ENCODE measurements at regions not wholly inside any gene's neighbourhood (a gene's known extent, or its start where the extent isn't known, plus 50 kb on each side); places are given as distances from the start of the nearest gene placed in this dataset.

- no peak for TF ChIP-seq FOXK1 (CRISPR knock-in tag; IDR thresholded peaks at IDR 0.05; ENCODE audit: borderline replicate concordance)
Observed at GRCh38 chr14:104297313-104297704, 158.9 kb downstream of the KIF26A start (continued).

GRCh38 chr14:104297721-104298401, 159.5 kb downstream of the KIF26A start:
- 0% methylated on average over 10 of the region's 11 CpGs for WGBS (ENCODE audit: insufficient coverage, low coverage, missing lambda C conversion rate)
- peaks cover 0 to 16% of the 10 kb centered on the region in 2 experiments; a peak in 2 of 5 replicates for H3K27me3 ChIP-seq (ENCODE audit: control insufficient read depth in 2 of 2, insufficient read depth in 2 of 2, low read length in 2 of 2)

More at GRCh38 chr14:104297721-104298401, 159.5 kb downstream of the KIF26A start:
- Histone ChIP-seq H4K20me1 (replicated peaks; ENCODE audit: control insufficient read depth, insufficient read depth, low read length) (no peaks in the 10 kb centered on the region), H3K9me3 (replicated peaks; ENCODE audit: control insufficient read depth, insufficient read depth, low read depth, low read length) (no peaks in the 10 kb centered on the region), H3K36me3 (ENCODE audit: control insufficient read depth, insufficient read depth, low read length) (no peaks in the 10 kb centered on the region), H2AFZ (ENCODE audit: low read depth, low read length) (no peak overlapping the region), H3K4me1 (replicated peaks in 1 of 2; ENCODE audit: control insufficient read depth in 2 of 2, insufficient read depth in 2 of 2, low read length in 2 of 2) (no peaks in the 10 kb centered on the region), H3K27ac (ENCODE audit: extremely low read depth, low read depth, low read length) (no peak overlapping the region), H3K9me1 (ENCODE audit: control insufficient read depth, insufficient read depth, low read length) (no peaks in the 10 kb centered on the region), H3K4me3 (no peak overlapping the region), H3K79me2 (ENCODE audit: control insufficient read depth, insufficient read depth, low read length) (no peaks in the 10 kb centered on the region), H3K4me2 (ENCODE audit: insufficient read depth, low read length) (no peak overlapping the region), H3K9ac (ENCODE audit: insufficient read depth in 1 of 2, low read depth in 2 of 2, low read length in 2 of 2) (no peak overlapping the region)
- DNase-seq (ENCODE audit: extremely low read depth in 1 of 4, low spot score in 3 of 4) (no peak), ATAC-seq (no peak), FAIRE-seq (no peak)
- CTCF ChIA-PET (ENCODE audit: low intra/inter-chr PET ratio), result no interaction called here
- in situ Hi-C loops (cut with MboI), result no loop called here
- intact Hi-C loops (cut with micrococcal nuclease), result no loop called here
- BruUV-seq (replicated peaks), result no TSS peak
- TF ChIP-seq MXI1 (IDR thresholded peaks at IDR 0.05; ENCODE audit: low read depth, low read length) (no peak), ZNF280B (CRISPR knock-in tag; IDR thresholded peaks at IDR 0.05) (no peak), ZC3H11A (IDR thresholded peaks at IDR 0.05; ENCODE audit: low read depth, low read length) (no peak), GMEB1 (CRISPR knock-in tag; IDR thresholded peaks at IDR 0.05) (no peak), GTF3C2 (IDR thresholded peaks at IDR 0.05; ENCODE audit: borderline replicate concordance, extremely low read depth, insufficient read length) (no peak), ATF1 (CRISPR knock-in tag; IDR thresholded peaks at IDR 0.05) (no peak), ATF1 (tag; IDR thresholded peaks at IDR 0.05) (no peak), DDX20 (tag; IDR thresholded peaks at IDR 0.05; ENCODE audit: low read depth) (no peak), ZNF124 (CRISPR knock-in tag; IDR thresholded peaks at IDR 0.05) (no peak)
- POLR2A ChIA-PET, result no interaction called here

Measured in K562 (cell line).